GM12878 (cell line): ENCODE measurements at regions not wholly inside any gene's neighbourhood (a gene's known extent, or its start where the extent isn't known, plus 50 kb on each side); places are given as distances from the start of the nearest gene placed in this dataset.

Experiments used
- ATAC-seq: fragments of 200-7000 bp; cut with Tn5 transposase; 3 replicates; pipeline ENCODE4 v1.9.1; 2020; ENCODE audit warnings: mild to moderate bottlenecking, moderate library complexity
- BruUV-seq: library from RNA; stranded (reverse); fragments of 400-500 nt; replicated peaks from 2 replicates; lab custom pipeline; 2021; lab: Mats Ljungman, UMichigan
- CTCF ChIA-PET: fragments of 300-600 bp; sonication (Branson Sonifier 250); formaldehyde crosslinking; extraction: SDS; loops from one replicate; lab custom pipeline; 2021; ENCODE audit warnings: inconsistent platforms; lab: Yijun Ruan, JAX
- POLR2A ChIA-PET: fragments of 350-600 bp; formaldehyde crosslinking; extraction: SDS; loops from one replicate; lab custom pipeline; 2021; ENCODE audit warnings: inconsistent platforms; lab: Charles Lee
- RAD21 ChIA-PET: fragments of 300-600 bp; sonication (Branson Sonifier 250); formaldehyde crosslinking; loops from one replicate; lab custom pipeline; 2023; ENCODE audit warnings: antibody characterized with exemption; ENCODE audit not compliant: unreplicated experiment; lab: Charles Lee
- SMC1A ChIA-PET: fragments of 300-600 bp; sonication (Branson Sonifier 250); formaldehyde crosslinking; loops from one replicate; lab custom pipeline; 2023; ENCODE audit not compliant: unreplicated experiment, uncharacterized antibody; lab: Charles Lee
- DNase-seq: peaks from one replicate; pipeline ENCODE4 v3.0.0-alpha.2; 2011; ENCODE audit warnings: low read depth, low spot score
- FAIRE-seq: peaks from 3 replicates; lab custom pipeline; 2011; peaks lifted over from hg19 to GRCh38; lab: Jason Lieb, UNC
- H2AFZ ChIP-seq: 2 replicates; pipeline ENCODE4 v1.6.0; 2011; ENCODE audit warnings: low read depth, low read length, control low read depth; ENCODE audit not compliant: control insufficient read depth
- H3K27ac ChIP-seq: 2 replicates; pipeline ENCODE4 v1.5.1; 2011; ENCODE audit warnings: control low read depth; ENCODE audit not compliant: control insufficient read depth, insufficient read depth
- H3K27me3 ChIP-seq, 2 experiments: replicated peaks in 1 of 2; 2 replicates each; pipeline versions ENCODE4 v1.6.0 to v1.6.1; 2011; ENCODE audit warnings: low read length in 1 of 2; ENCODE audit not compliant: control insufficient read depth in 2 of 2, insufficient read depth in 2 of 2
- H3K36me3 ChIP-seq, 2 experiments: 2 replicates each; pipeline ENCODE4 v1.5.1; 2011; ENCODE audit warnings: low read length in 1 of 2; ENCODE audit not compliant: control insufficient read depth in 2 of 2, insufficient read depth in 2 of 2
- H3K4me1 ChIP-seq: 2 replicates; pipeline ENCODE4 v1.6.1; 2011; ENCODE audit warnings: mild to moderate bottlenecking, low read length, moderate library complexity, mixed read lengths; ENCODE audit not compliant: control insufficient read depth, insufficient read depth
- H3K4me2 ChIP-seq: 2 replicates; pipeline ENCODE4 v1.6.0; 2011; ENCODE audit warnings: control low read depth; ENCODE audit not compliant: control insufficient read depth, insufficient read depth
- H3K4me3 ChIP-seq: fragments of 200-600 bp; sonication (generic); 2 replicates; pipeline ENCODE4 v1.5.1; 2016
- H3K79me2 ChIP-seq: 2 replicates; pipeline ENCODE4 v1.6.0; 2011; ENCODE audit warnings: low read length; ENCODE audit not compliant: control insufficient read depth, insufficient read depth
- H3K9ac ChIP-seq: 2 replicates; pipeline ENCODE4 v1.8.0; 2011; ENCODE audit warnings: low read length, control low read depth, mixed read lengths; ENCODE audit not compliant: control insufficient read depth, insufficient read depth
- H3K9me3 ChIP-seq: replicated peaks from 3 replicates; pipeline ENCODE4 v1.5.1; 2011; ENCODE audit warnings: mild to moderate bottlenecking, low read length; ENCODE audit not compliant: control insufficient read depth, insufficient read depth
- H4K20me1 ChIP-seq: 2 replicates; pipeline ENCODE4 v1.6.0; 2011; ENCODE audit not compliant: control insufficient read depth, insufficient read depth
- E2F4 ChIP-seq: IDR thresholded peaks from 2 replicates; pipeline ENCODE4 v1.6.1; 2012; ENCODE audit warnings: low read depth, low read length, improper control_type of control experiment
- MTA3 ChIP-seq: IDR thresholded peaks from 2 replicates; pipeline ENCODE4 v1.6.1; 2012; ENCODE audit warnings: low read length, inconsistent platforms, borderline replicate concordance
- NFYA ChIP-seq: IDR thresholded peaks from 2 replicates; pipeline ENCODE4 v1.6.1; 2011; ENCODE audit warnings: low read depth, mild to moderate bottlenecking, low read length, improper control_type of control experiment, borderline replicate concordance
- NR2F1 ChIP-seq: fragments of 450-650 bp; conservative IDR thresholded peaks from 2 replicates; pipeline ENCODE4 v1.6.1; 2017; ENCODE audit warnings: mild to moderate bottlenecking
- RELA ChIP-seq: fragments of 450-650 bp; IDR thresholded peaks from 2 replicates; pipeline ENCODE4 v1.8.0; 2014; ENCODE audit warnings: borderline replicate concordance; ENCODE audit not compliant: partially characterized antibody
- RUNX3 ChIP-seq: IDR thresholded peaks from 2 replicates; pipeline ENCODE4 v1.6.1; 2012; ENCODE audit warnings: low read length, inconsistent platforms
- SUZ12 ChIP-seq: fragments of 200-600 bp; sonication (generic); IDR thresholded peaks from one replicate; pipeline ENCODE4 v1.6.1; 2018; ENCODE audit warnings: antibody characterized with exemption, mild to moderate bottlenecking; ENCODE audit not compliant: unreplicated experiment
- WGBS: methylation state at CpG from one replicate; pipeline ENCODE4 v1.1.6; 2016; ENCODE audit warnings: low lambda C conversion rate; ENCODE audit not compliant: insufficient replicate concordance, insufficient coverage; ENCODE audit errors: missing lambda C conversion rate; 5-methylcytosine and 5-hydroxymethylcytosine counted together
- in situ Hi-C: fragments of 300-500 bp; cut with MboI; formaldehyde crosslinking; loops from 9 replicates; pipeline ENCODE4 v1.14.3; 2018; ENCODE audit warnings: mixed read lengths
- intact Hi-C: fragments of 100-400 bp; cut with micrococcal nuclease; formaldehyde crosslinking; loops from one replicate; pipeline ENCODE4 v1.14.2; 2022; ENCODE audit not compliant: unreplicated experiment

- DNase-seq, result no peak
- Histone ChIP-seq H3K4me3 (no peak overlapping the region), H2AFZ (no peak overlapping the region), H3K4me2 (no peak overlapping the region), H3K4me1 (no peaks in the 10 kb centered on the region), H3K9ac (no peak overlapping the region), H3K27ac (no peak overlapping the region), H3K9me3 (no peaks in the 10 kb centered on the region), H4K20me1 (no peaks in the 10 kb centered on the region), H3K79me2 (no peaks in the 10 kb centered on the region), H3K27me3 (no peaks in the 10 kb centered on the region; a peak in 1 of 4 replicates), H3K36me3 (no peaks in the 10 kb centered on the region)
- WGBS, result 0% methylated on average over 1 of the region's 1 CpG
- in situ Hi-C loops, result no loop called here
- intact Hi-C loops, result no loop called here
- ATAC-seq, result no peak
- no peak for FAIRE-seq
- no TSS peak for BruUV-seq
- TF ChIP-seq NR2F1, result no peak
- TF ChIP-seq RELA, result no peak
- no peak for TF ChIP-seq SUZ12
- TF ChIP-seq E2F4, result no peak
- no peak for TF ChIP-seq NFYA
- no peak for TF ChIP-seq MTA3
- TF ChIP-seq RUNX3, result no peak
- SMC1A ChIA-PET, result no interaction called here
- POLR2A ChIA-PET, result no interaction called here
- CTCF ChIA-PET, result no interaction called here
- RAD21 ChIA-PET, result no interaction called here
Observed at GRCh38 chr5:100275631-100276030, 259.5 kb upstream of the FAM174A start.
